GM10266 (cell line): ENCODE measurements at regions not wholly inside any gene's neighbourhood (a gene's known extent, or its start where the extent isn't known, plus 50 kb on each side); places are given as distances from the start of the nearest gene placed in this dataset.
"Not testable (repeated sequence)": the region's sequence is repeated elsewhere in the genome, so short reads cannot be mapped to it uniquely, and the experiment has no call there.

Experiments used
- DNase-seq: peaks from one replicate; pipeline ENCODE4 v3.0.0; 2012; ENCODE audit errors: extremely low spot score
- CTCF ChIP-seq: IDR thresholded peaks from 2 replicates; pipeline ENCODE4 v1.5.1; 2012; ENCODE audit warnings: mild to moderate bottlenecking, low read depth; ENCODE audit not compliant: control insufficient read depth, insufficient read depth; ENCODE audit errors: missing control alignments

GRCh38 chr13:64633948-64634347 is 2596.2 kb downstream of the PCDH9 start:
- TF ChIP-seq CTCF, result no peak
- DNase-seq, result no peak

- no peak for TF ChIP-seq CTCF
- DNase-seq, result no peak
Measured at GRCh38 chr13:64627654-64628053, 2602.5 kb downstream of the PCDH9 start.

- DNase-seq, result no peak
- no peak for TF ChIP-seq CTCF
Measured at GRCh38 chr13:64626105-64626504, 2604.0 kb downstream of the PCDH9 start.

GRCh38 chr13:64617231-64617630 is 2612.9 kb downstream of the PCDH9 start:
- no peak for DNase-seq
- no peak for TF ChIP-seq CTCF

GRCh38 chr13:64591971-64592370 is 2638.2 kb downstream of the PCDH9 start:
- no peak for TF ChIP-seq CTCF
- DNase-seq, result no peak

- TF ChIP-seq CTCF, result no peak
- DNase-seq, result no peak
Measured at GRCh38 chr13:64579331-64579730, 2650.8 kb downstream of the PCDH9 start.

- DNase-seq, result no peak
- TF ChIP-seq CTCF, result no peak
Measured at GRCh38 chr13:64568748-64569147, 2661.4 kb downstream of the PCDH9 start.

GRCh38 chr13:64558031-64558430 is 2672.1 kb downstream of the PCDH9 start:
- not testable (repeated sequence) for DNase-seq
